H9 (cell line): ENCODE measurements at regions not wholly inside any gene's neighbourhood (a gene's known extent, or its start where the extent isn't known, plus 50 kb on each side); places are given as distances from the start of the nearest gene placed in this dataset.

Source experiments
- DNase-seq: peaks from one replicate; pipeline ENCODE4 v3.0.0-alpha.2; 2017
- H2AFZ ChIP-seq: one replicate; pipeline ENCODE4 v1.6.1; 2013; ENCODE audit warnings: mild to moderate bottlenecking, low read length, control low read depth, moderate library complexity
- H2AK5ac ChIP-seq: 2 replicates; pipeline ENCODE4 v1.6.1; 2013; ENCODE audit warnings: low read length, control low read depth, mixed read lengths; ENCODE audit not compliant: insufficient read length
- H2BK120ac ChIP-seq: one replicate; pipeline ENCODE4 v1.6.1; 2013; ENCODE audit warnings: low read depth, mild to moderate bottlenecking, low read length, control low read depth, inconsistent platforms; ENCODE audit not compliant: poor library complexity, severe bottlenecking
- H2BK12ac ChIP-seq: 2 replicates; pipeline ENCODE4 v1.6.1; 2013; ENCODE audit warnings: low read length, control low read depth, mixed read lengths, low read depth; ENCODE audit not compliant: insufficient read length
- H2BK15ac ChIP-seq: 2 replicates; pipeline ENCODE4 v1.6.1; 2013; ENCODE audit warnings: low read depth, low read length, control low read depth
- H2BK20ac ChIP-seq: one replicate; pipeline ENCODE4 v1.6.1; 2013; ENCODE audit warnings: low read depth, mild to moderate bottlenecking, low read length, control low read depth, inconsistent platforms; ENCODE audit not compliant: poor library complexity, severe bottlenecking
- H2BK5ac ChIP-seq: 2 replicates; pipeline ENCODE4 v1.6.1; 2013; ENCODE audit warnings: low read length, control low read depth, mixed read lengths; ENCODE audit not compliant: insufficient read length
- H3K14ac ChIP-seq: 2 replicates; pipeline ENCODE4 v1.6.1; 2013; ENCODE audit warnings: low read length, control low read depth; ENCODE audit not compliant: insufficient read depth
- H3K18ac ChIP-seq: 2 replicates; pipeline ENCODE4 v1.6.1; 2013; ENCODE audit warnings: low read depth, mild to moderate bottlenecking, mixed read lengths, low read length, control low read depth; ENCODE audit not compliant: insufficient read length
- H3K23ac ChIP-seq: 2 replicates; pipeline ENCODE4 v1.6.1; 2013; ENCODE audit warnings: low read length, control low read depth, mixed read lengths, low read depth; ENCODE audit not compliant: insufficient read length
- H3K23me2 ChIP-seq: 2 replicates; pipeline ENCODE4 v1.6.1; 2013; ENCODE audit warnings: low read depth, mild to moderate bottlenecking, mixed read lengths, low read length, control low read depth; ENCODE audit not compliant: insufficient read length, poor library complexity, severe bottlenecking
- H3K27ac ChIP-seq: 2 replicates; pipeline ENCODE4 v1.5.1; 2013; ENCODE audit warnings: low read length, control low read depth, mixed read lengths, low read depth; ENCODE audit not compliant: insufficient read length
- H3K27me3 ChIP-seq: 2 replicates; pipeline ENCODE4 v1.6.1; 2013; ENCODE audit warnings: low read length, control low read depth, inconsistent platforms; ENCODE audit not compliant: insufficient read depth
- H3K4ac ChIP-seq: 2 replicates; pipeline ENCODE4 v1.6.1; 2013; ENCODE audit warnings: low read depth, mild to moderate bottlenecking, control low read depth, inconsistent platforms, low read length, moderate library complexity
- H3K4me1 ChIP-seq: 2 replicates; pipeline ENCODE4 v1.6.1; 2013; ENCODE audit warnings: low read length, control low read depth, inconsistent platforms; ENCODE audit not compliant: insufficient read depth
- H3K4me2 ChIP-seq: 2 replicates; pipeline ENCODE4 v1.6.1; 2013; ENCODE audit warnings: low read length, control low read depth, mixed read lengths; ENCODE audit not compliant: insufficient read length, insufficient read depth
- H3K56ac ChIP-seq: 2 replicates; pipeline ENCODE4 v1.6.1; 2013; ENCODE audit warnings: low read depth, mild to moderate bottlenecking, mixed read lengths, low read length, control low read depth; ENCODE audit not compliant: insufficient read length
- H3K79me1 ChIP-seq: 2 replicates; pipeline ENCODE4 v1.6.1; 2013; ENCODE audit warnings: low read depth, mild to moderate bottlenecking, moderate library complexity, low read length, control low read depth, inconsistent platforms; ENCODE audit not compliant: insufficient read depth, poor library complexity, severe bottlenecking
- H3K79me2 ChIP-seq: 2 replicates; pipeline ENCODE4 v1.6.1; 2013; ENCODE audit warnings: low read length, control low read depth, inconsistent platforms; ENCODE audit not compliant: insufficient read depth
- H3K9ac ChIP-seq: 2 replicates; pipeline ENCODE4 v1.6.1; 2013; ENCODE audit warnings: low read length, control low read depth, mixed read lengths; ENCODE audit not compliant: insufficient read length; ENCODE audit errors: extremely low read depth
- H3K9me3 ChIP-seq: one replicate; pipeline ENCODE4 v1.6.1; 2013; ENCODE audit warnings: low read depth, low read length, inconsistent platforms; ENCODE audit not compliant: control insufficient read depth
- H3T11ph ChIP-seq: one replicate; pipeline ENCODE4 v1.6.1; 2013; ENCODE audit warnings: mild to moderate bottlenecking, low read length, control low read depth, inconsistent platforms
- H4K20me1 ChIP-seq: one replicate; pipeline ENCODE4 v1.6.1; 2013; ENCODE audit not compliant: control insufficient read depth, insufficient read length, insufficient read depth
- H4K5ac ChIP-seq: 2 replicates; pipeline ENCODE4 v1.6.1; 2013; ENCODE audit warnings: low read depth, mild to moderate bottlenecking, mixed read lengths, low read length, control low read depth; ENCODE audit not compliant: insufficient read length
- H4K8ac ChIP-seq: replicated peaks from 2 replicates; pipeline ENCODE4 v1.6.1; 2013; ENCODE audit warnings: low read length, control low read depth, mixed read lengths, low read depth; ENCODE audit not compliant: insufficient read length
- H4K91ac ChIP-seq: 2 replicates; pipeline ENCODE4 v1.6.1; 2013; ENCODE audit warnings: low read depth, mild to moderate bottlenecking, moderate library complexity, mixed read lengths, low read length, control low read depth; ENCODE audit not compliant: insufficient read length
- H3K27ac Mint-ChIP-seq, 3 experiments: 2 replicates in 2 of 3; 3 replicates in 1 of 3; pipeline ENCODE4 v1.8.0; 2020 to 2021; ENCODE audit warnings: mixed read lengths in 3 of 3, mild to moderate bottlenecking in 1 of 3, moderate library complexity in 1 of 3
- H3K27me3 Mint-ChIP-seq: 2 replicates; pipeline ENCODE4 v1.8.0; 2021; ENCODE audit warnings: low read depth, mild to moderate bottlenecking, moderate library complexity, mixed read lengths
- H3K36me3 Mint-ChIP-seq, 3 experiments: 2 replicates in 2 of 3; 3 replicates in 1 of 3; pipeline ENCODE4 v1.8.0; 2020 to 2021; ENCODE audit warnings: low read depth in 3 of 3, mixed read lengths in 3 of 3; ENCODE audit not compliant: insufficient read depth in 1 of 3
- H3K4me1 Mint-ChIP-seq, 2 experiments: 2 replicates each; pipeline ENCODE4 v1.8.0; 2020; ENCODE audit warnings: mixed read lengths in 2 of 2
- H3K4me3 Mint-ChIP-seq, 2 experiments: 2 replicates in 1 of 2; 3 replicates in 1 of 2; pipeline ENCODE4 v1.8.0; 2020 to 2021; ENCODE audit warnings: mild to moderate bottlenecking in 2 of 2, mixed read lengths in 2 of 2, moderate library complexity in 1 of 2
- H3K9me3 Mint-ChIP-seq, 2 experiments: 2 replicates in 1 of 2; 3 replicates in 1 of 2; pipeline ENCODE4 v1.8.0; 2020; ENCODE audit warnings: mild to moderate bottlenecking in 2 of 2, mixed read lengths in 2 of 2, moderate library complexity in 1 of 2
- CTCF ChIP-seq: fragments of 200-600 bp; sonication (generic); conservative IDR thresholded peaks from 3 replicates; pipeline ENCODE4 v1.8.0; 2021; ENCODE audit warnings: antibody characterized with exemption, mild to moderate bottlenecking
- WGBS: extraction: QIAGEN DNeasy Blood & Tissue Kit; methylation state at CpG from one replicate; pipeline ENCODE4 v1.1.7; 2013; ENCODE audit warnings: missing lambda C conversion rate, low lambda C conversion rate, mixed read lengths; ENCODE audit not compliant: insufficient read length; ENCODE audit errors: extremely low coverage; 5-methylcytosine and 5-hydroxymethylcytosine counted together

DNA sequence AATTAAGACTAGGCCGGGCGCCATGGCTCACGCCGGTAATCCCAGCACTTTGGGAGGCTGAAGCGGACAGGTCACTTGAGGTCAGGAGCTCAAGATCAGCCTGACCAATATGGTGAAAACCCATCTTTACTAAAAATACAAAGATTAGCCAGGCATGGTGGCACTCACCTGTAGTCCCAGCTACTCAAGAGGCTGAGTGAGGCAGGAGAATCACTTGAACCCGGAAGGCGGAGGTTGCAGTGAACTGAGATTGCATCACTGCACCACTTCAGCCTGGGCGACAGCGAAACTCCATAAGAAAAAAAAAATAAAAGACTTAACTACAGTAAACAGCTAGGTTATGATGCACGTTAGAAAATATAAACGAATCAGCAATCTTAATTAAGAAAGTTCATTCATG, 216.0 kb upstream of the TEX13C start:
- Histone ChIP-seq H3K9ac (no peak overlapping the region), H4K5ac (no peak overlapping the region), H3K27me3 (no peaks in the 10 kb centered on the region), H3K79me1 (no peaks in the 10 kb centered on the region), H2BK120ac (no peak overlapping the region), H3K27ac (no peak overlapping the region), H2AFZ (no peak overlapping the region), H2BK15ac (no peak overlapping the region), H3K14ac (no peak overlapping the region), H3K23me2 (no peaks in the 10 kb centered on the region), H3T11ph (no peak overlapping the region), H3K56ac (no peak overlapping the region), H3K79me2 (no peaks in the 10 kb centered on the region), H3K4me1 (no peaks in the 10 kb centered on the region), H3K23ac (no peak overlapping the region), H4K8ac (no peak overlapping the region), H2BK5ac (no peak overlapping the region), H4K20me1 (no peaks in the 10 kb centered on the region), H3K9me3 (no peaks in the 10 kb centered on the region), H3K4ac (no peak overlapping the region), H3K18ac (no peak overlapping the region), H2BK12ac (no peak overlapping the region), H2AK5ac (no peak overlapping the region), H2BK20ac (no peak overlapping the region), H3K4me2 (no peak overlapping the region), H4K91ac (no peak overlapping the region)
- no peak overlapping the region for H3K27ac Mint-ChIP-seq
- H3K9me3 Mint-ChIP-seq, result peaks cover 0 to 3% of the 10 kb centered on the region in 2 experiments; a peak in 3 of 5 replicates
- TF ChIP-seq CTCF, result no peak
- H3K4me1 Mint-ChIP-seq, result no peaks in the 10 kb centered on the region; a peak in 1 of 4 replicates
- DNase-seq, result no peak
- H3K36me3 Mint-ChIP-seq, result no peaks in the 10 kb centered on the region
- no peaks in the 10 kb centered on the region for H3K27me3 Mint-ChIP-seq
- H3K4me3 Mint-ChIP-seq, result no peak overlapping the region
- no CpG with 5 or more reads among the region's 11 CpGs for WGBS
